H54 (cell line): ENCODE measurements at regions not wholly inside any gene's neighbourhood (a gene's known extent, or its start where the extent isn't known, plus 50 kb on each side); places are given as distances from the start of the nearest gene placed in this dataset.

Source experiments
- DNase-seq: peaks from one replicate; pipeline ENCODE4 v3.0.0; 2011; ENCODE audit warnings: low spot score, mixed read lengths; ENCODE audit not compliant: insufficient read length
- FAIRE-seq: peaks from 3 replicates; lab custom pipeline; 2011; peaks lifted over from hg19 to GRCh38; lab: Jason Lieb, UNC
- POLR2A ChIP-seq: IDR thresholded peaks from 2 replicates; pipeline ENCODE4 v1.6.1; 2011; ENCODE audit warnings: low read depth, mild to moderate bottlenecking, low read length

- DNase-seq (no peak), FAIRE-seq (peak; percentile 58)
- no peak for TF ChIP-seq POLR2A
Measured at GRCh38 chr3:156620901-156621300, 53.5 kb upstream of the TIPARP start.

GRCh38 chr3:156620260-156620659 lies 54.1 kb upstream of the TIPARP start:
- no peak for TF ChIP-seq POLR2A
- FAIRE-seq = no peak
- no peak for DNase-seq

GRCh38 chr3:156619376-156619775 lies 55.0 kb upstream of the TIPARP start:
- DNase-seq (no peak), FAIRE-seq (no peak)
- no peak for TF ChIP-seq POLR2A

GRCh38 chr3:156617781-156618180 lies 56.6 kb upstream of the TIPARP start:
- no peak for FAIRE-seq
- TF ChIP-seq POLR2A = no peak
- DNase-seq = no peak

- no peak for TF ChIP-seq POLR2A
- DNase-seq (no peak), FAIRE-seq (peak; percentile 36)
Measured at GRCh38 chr3:156617145-156617544, 57.2 kb upstream of the TIPARP start.

GRCh38 chr3:156615592-156616173 lies 58.7 kb upstream of the TIPARP start:
- no peak for TF ChIP-seq POLR2A
- DNase-seq (no peak), FAIRE-seq (peak; percentile 81)

GRCh38 chr3:156614642-156615511 lies 59.5 kb upstream of the TIPARP start:
- DNase-seq (no peak), FAIRE-seq (peak; percentile 33)
- no peak for TF ChIP-seq POLR2A

- DNase-seq = no peak
- TF ChIP-seq POLR2A = no peak
- FAIRE-seq = no peak
Measured at GRCh38 chr3:156612903-156613302, 58.0 kb upstream of the SSR3 start.

- FAIRE-seq (no peak), DNase-seq (no peak)
- TF ChIP-seq POLR2A = no peak
Measured at GRCh38 chr3:156611870-156612494, 57.1 kb upstream of the SSR3 start.

- DNase-seq (no peak), FAIRE-seq (no peak)
- TF ChIP-seq POLR2A = no peak
Measured at GRCh38 chr3:156610154-156610553, 55.2 kb upstream of the SSR3 start.

GRCh38 chr3:156609546-156609945 lies 54.6 kb upstream of the SSR3 start:
- no peak for FAIRE-seq

GRCh38 chr3:156608601-156609514 lies 53.9 kb upstream of the SSR3 start:
- FAIRE-seq (no peak), DNase-seq (no peak)
- no peak for TF ChIP-seq POLR2A

More at GRCh38 chr3:156609546-156609945, 54.6 kb upstream of the SSR3 start:
- no peak for TF ChIP-seq POLR2A
- no peak for DNase-seq

GRCh38 chr3:156606729-156607128 lies 51.8 kb upstream of the SSR3 start:
- DNase-seq (no peak), FAIRE-seq (peak; percentile 27)
- TF ChIP-seq POLR2A = no peak
